Osteocyte (in vitro differentiated cells): ENCODE measurements at regions not wholly inside any gene's neighbourhood (a gene's known extent, or its start where the extent isn't known, plus 50 kb on each side); places are given as distances from the start of the nearest gene placed in this dataset.
"Not testable (repeated sequence)": the region's sequence is repeated elsewhere in the genome, so short reads cannot be mapped to it uniquely, and the experiment has no call there.

Experiments
- DNase-seq: peaks from one replicate; pipeline ENCODE4 v3.0.0; 2021; ENCODE audit warnings: mixed read lengths; ENCODE audit not compliant: unreplicated experiment; ENCODE audit errors: extremely low spot score
- H3K27ac Mint-ChIP-seq: one replicate; pipeline ENCODE4 v1.8.0; 2021; ENCODE audit warnings: mild to moderate bottlenecking, mixed read lengths; ENCODE audit not compliant: unreplicated experiment
- H3K27me3 Mint-ChIP-seq: one replicate; pipeline ENCODE4 v1.8.0; 2021; ENCODE audit warnings: mixed read lengths; ENCODE audit not compliant: unreplicated experiment
- H3K36me3 Mint-ChIP-seq: one replicate; pipeline ENCODE4 v1.8.0; 2021; ENCODE audit warnings: mixed read lengths; ENCODE audit not compliant: unreplicated experiment
- H3K4me1 Mint-ChIP-seq: one replicate; pipeline ENCODE4 v1.8.0; 2021; ENCODE audit warnings: mixed read lengths; ENCODE audit not compliant: unreplicated experiment
- H3K4me3 Mint-ChIP-seq: one replicate; pipeline ENCODE4 v1.8.0; 2021; ENCODE audit warnings: mild to moderate bottlenecking, moderate library complexity, mixed read lengths; ENCODE audit not compliant: unreplicated experiment
- H3K9me3 Mint-ChIP-seq: one replicate; pipeline ENCODE4 v1.8.0; 2021; ENCODE audit warnings: mixed read lengths; ENCODE audit not compliant: unreplicated experiment
- CTCF ChIP-seq: fragments of 200-600 bp; sonication (generic); IDR thresholded peaks from 2 replicates; pipeline ENCODE4 v1.5.0; 2021; ENCODE audit warnings: antibody characterized with exemption, mild to moderate bottlenecking, moderate library complexity

GRCh38 chr15:30824518-30825195, 79.1 kb upstream of the FAN1 start:
- Mint-ChIP-seq H3K4me1 (peaks cover 22% of the 10 kb centered on the region), H3K9me3 (no peaks in the 10 kb centered on the region), H3K4me3 (peak overlapping the region; percentile 93), H3K27me3 (peaks cover 2% of the 10 kb centered on the region), H3K27ac (peak overlapping the region; percentile 59), H3K36me3 (peaks cover 11% of the 10 kb centered on the region)
- TF ChIP-seq CTCF, result no peak
- no peak for DNase-seq

- TF ChIP-seq CTCF, result no peak
- Mint-ChIP-seq H3K4me1 (peaks cover 35% of the 10 kb centered on the region), H3K4me3 (no peak overlapping the region), H3K27me3 (no peaks in the 10 kb centered on the region), H3K27ac (peak overlapping the region; percentile 25), H3K36me3 (peaks cover 20% of the 10 kb centered on the region), H3K9me3 (no peaks in the 10 kb centered on the region)
- DNase-seq, result no peak
Measured at GRCh38 chr15:30827625-30828303, 76.0 kb upstream of the FAN1 start.

GRCh38 chr15:30828304-30828639, 75.4 kb upstream of the FAN1 start:
- Mint-ChIP-seq H3K27ac (peak overlapping the region; percentile 41), H3K36me3 (peaks cover 20% of the 10 kb centered on the region), H3K4me1 (peaks cover 35% of the 10 kb centered on the region)
- not testable (repeated sequence) for H3K27me3 Mint-ChIP-seq, H3K9me3 Mint-ChIP-seq, DNase-seq, H3K4me3 Mint-ChIP-seq

- Mint-ChIP-seq H3K4me1 (peaks cover 25% of the 10 kb centered on the region), H3K4me3 (no peak overlapping the region), H3K27ac (peak overlapping the region; percentile 9), H3K27me3 (no peaks in the 10 kb centered on the region), H3K9me3 (no peaks in the 10 kb centered on the region), H3K36me3 (peaks cover 24% of the 10 kb centered on the region)
- DNase-seq, result no peak
- no peak for TF ChIP-seq CTCF
Measured at GRCh38 chr15:30830961-30831360, 72.8 kb upstream of the FAN1 start.

GRCh38 chr15:30833379-30833778, 70.3 kb upstream of the FAN1 start:
- Mint-ChIP-seq H3K36me3 (peaks cover 28% of the 10 kb centered on the region), H3K4me1 (peaks cover 17% of the 10 kb centered on the region)
- H3K9me3 Mint-ChIP-seq, H3K27ac Mint-ChIP-seq, DNase-seq, H3K27me3 Mint-ChIP-seq, H3K4me3 Mint-ChIP-seq: not testable (repeated sequence)

GRCh38 chr15:30841639-30842038, 62.1 kb upstream of the FAN1 start:
- H3K4me3 Mint-ChIP-seq, H3K4me1 Mint-ChIP-seq, H3K27ac Mint-ChIP-seq, DNase-seq, H3K27me3 Mint-ChIP-seq, H3K9me3 Mint-ChIP-seq: not testable (repeated sequence)
- peaks cover 54% of the 10 kb centered on the region for H3K36me3 Mint-ChIP-seq

- H3K27me3 Mint-ChIP-seq, H3K27ac Mint-ChIP-seq, H3K9me3 Mint-ChIP-seq, H3K4me3 Mint-ChIP-seq, DNase-seq, H3K4me1 Mint-ChIP-seq: not testable (repeated sequence)
- peaks cover 46% of the 10 kb centered on the region for H3K36me3 Mint-ChIP-seq
Measured at GRCh38 chr15:30842798-30843472, 60.8 kb upstream of the FAN1 start.

- H3K36me3 Mint-ChIP-seq, result peaks cover 37% of the 10 kb centered on the region
- H3K9me3 Mint-ChIP-seq, H3K27me3 Mint-ChIP-seq, DNase-seq, H3K27ac Mint-ChIP-seq, H3K4me1 Mint-ChIP-seq, H3K4me3 Mint-ChIP-seq: not testable (repeated sequence)
Measured at GRCh38 chr15:30845536-30845935, 58.2 kb upstream of the FAN1 start.
